Nephron (organoid): ENCODE measurements at regions not wholly inside any gene's neighbourhood (a gene's known extent, or its start where the extent isn't known, plus 50 kb on each side); places are given as distances from the start of the nearest gene placed in this dataset.

Experiments
- H3K27ac Mint-ChIP-seq, 3 experiments: 2 replicates each; pipeline ENCODE4 v1.8.0; 2020; ENCODE audit warnings: mixed read lengths in 3 of 3, mild to moderate bottlenecking in 2 of 3, moderate library complexity in 1 of 3
- H3K27me3 Mint-ChIP-seq: 2 replicates; pipeline ENCODE4 v1.8.0; 2021; ENCODE audit warnings: low read depth, mild to moderate bottlenecking, moderate library complexity, mixed read lengths
- H3K36me3 Mint-ChIP-seq: 2 replicates; pipeline ENCODE4 v1.8.0; 2020; ENCODE audit warnings: low read depth, mixed read lengths
- H3K4me1 Mint-ChIP-seq: 2 replicates; pipeline ENCODE4 v1.8.0; 2020; ENCODE audit warnings: mixed read lengths
- H3K4me3 Mint-ChIP-seq, 3 experiments: 2 replicates each; pipeline ENCODE4 v1.8.0; 2020; ENCODE audit warnings: mild to moderate bottlenecking in 3 of 3, mixed read lengths in 3 of 3, moderate library complexity in 2 of 3
- H3K9me3 Mint-ChIP-seq: 2 replicates; pipeline ENCODE4 v1.8.0; 2020; ENCODE audit warnings: mixed read lengths
- TF ChIP-seq, protein P1 (sequence below), 3 experiments: fragments of 200-600 bp; sonication (generic); IDR thresholded peaks; one replicate each; pipeline ENCODE4 v1.5.0; 2021; ENCODE audit warnings: antibody characterized with exemption in 3 of 3; ENCODE audit not compliant: unreplicated experiment in 3 of 3

DNA sequence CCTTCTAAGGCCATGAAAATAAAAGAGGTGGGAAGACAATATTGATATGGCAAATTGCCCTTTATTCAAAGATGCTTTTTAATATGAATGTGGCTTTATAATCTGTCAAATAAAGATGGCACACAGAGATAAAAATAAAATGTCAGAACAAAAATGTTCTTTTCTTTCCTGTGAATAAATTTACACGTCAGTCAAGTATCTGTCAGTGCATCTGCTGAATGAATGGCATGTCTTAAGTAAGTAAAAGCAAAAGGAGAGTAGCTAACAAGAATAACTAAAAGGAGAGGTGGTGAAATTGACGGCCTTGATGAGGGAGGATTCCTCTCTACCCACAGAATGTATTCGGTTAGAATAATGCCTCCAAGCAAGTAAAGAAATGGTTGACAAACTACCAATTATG, 1021.7 kb upstream of the GBE1 start:
- TF ChIP-seq, protein P1, sequence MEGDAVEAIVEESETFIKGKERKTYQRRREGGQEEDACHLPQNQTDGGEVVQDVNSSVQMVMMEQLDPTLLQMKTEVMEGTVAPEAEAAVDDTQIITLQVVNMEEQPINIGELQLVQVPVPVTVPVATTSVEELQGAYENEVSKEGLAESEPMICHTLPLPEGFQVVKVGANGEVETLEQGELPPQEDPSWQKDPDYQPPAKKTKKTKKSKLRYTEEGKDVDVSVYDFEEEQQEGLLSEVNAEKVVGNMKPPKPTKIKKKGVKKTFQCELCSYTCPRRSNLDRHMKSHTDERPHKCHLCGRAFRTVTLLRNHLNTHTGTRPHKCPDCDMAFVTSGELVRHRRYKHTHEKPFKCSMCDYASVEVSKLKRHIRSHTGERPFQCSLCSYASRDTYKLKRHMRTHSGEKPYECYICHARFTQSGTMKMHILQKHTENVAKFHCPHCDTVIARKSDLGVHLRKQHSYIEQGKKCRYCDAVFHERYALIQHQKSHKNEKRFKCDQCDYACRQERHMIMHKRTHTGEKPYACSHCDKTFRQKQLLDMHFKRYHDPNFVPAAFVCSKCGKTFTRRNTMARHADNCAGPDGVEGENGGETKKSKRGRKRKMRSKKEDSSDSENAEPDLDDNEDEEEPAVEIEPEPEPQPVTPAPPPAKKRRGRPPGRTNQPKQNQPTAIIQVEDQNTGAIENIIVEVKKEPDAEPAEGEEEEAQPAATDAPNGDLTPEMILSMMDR (IDR thresholded peaks at IDR 0.05; ENCODE audit: unreplicated experiment in 3 of 3): no peak
- Mint-ChIP-seq H3K4me1 (no peaks in the 10 kb centered on the region), H3K4me3 (no peak overlapping the region), H3K27me3 (no peaks in the 10 kb centered on the region), H3K36me3 (no peaks in the 10 kb centered on the region), H3K27ac (no peak overlapping the region), H3K9me3 (no peaks in the 10 kb centered on the region)

GRCh38 chr3:82773207-82773606, 1011.8 kb upstream of the GBE1 start:
- H3K27me3 Mint-ChIP-seq: no peaks in the 10 kb centered on the region
- no peaks in the 10 kb centered on the region for H3K9me3 Mint-ChIP-seq
- no peak overlapping the region for H3K27ac Mint-ChIP-seq
- H3K4me1 Mint-ChIP-seq: no peaks in the 10 kb centered on the region
- TF ChIP-seq, protein P1 (IDR thresholded peaks at IDR 0.05; ENCODE audit: unreplicated experiment in 3 of 3): no peak
- H3K36me3 Mint-ChIP-seq: no peaks in the 10 kb centered on the region
- H3K4me3 Mint-ChIP-seq: no peak overlapping the region

DNA sequence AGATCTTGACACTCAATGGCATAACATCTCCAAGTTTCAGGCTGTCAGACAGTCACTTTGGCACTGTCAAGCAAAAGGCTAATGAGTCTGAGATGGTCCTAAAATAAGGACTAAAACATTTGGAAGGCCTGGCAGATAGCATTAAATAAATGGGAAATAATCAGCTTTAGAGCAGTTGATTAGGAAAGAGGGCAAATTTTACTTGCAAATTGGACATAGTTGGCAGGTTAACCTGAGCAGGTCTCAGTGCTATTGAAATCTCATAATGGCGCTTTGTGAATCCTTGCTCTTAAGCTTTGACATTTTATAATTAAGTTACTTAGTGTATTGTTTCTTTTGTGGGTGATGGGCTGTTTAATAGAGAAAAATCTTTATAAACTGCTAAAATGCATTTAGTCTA, 1003.1 kb upstream of the GBE1 start:
- H3K9me3 Mint-ChIP-seq: no peaks in the 10 kb centered on the region
- TF ChIP-seq, protein P1 (IDR thresholded peaks at IDR 0.05; ENCODE audit: unreplicated experiment in 3 of 3): no peak
- H3K27ac Mint-ChIP-seq: no peak overlapping the region
- no peak overlapping the region for H3K4me3 Mint-ChIP-seq
- H3K36me3 Mint-ChIP-seq: no peaks in the 10 kb centered on the region
- no peaks in the 10 kb centered on the region for H3K27me3 Mint-ChIP-seq
- H3K4me1 Mint-ChIP-seq: no peaks in the 10 kb centered on the region

GRCh38 chr3:82761858-82762257, 1000.4 kb upstream of the GBE1 start:
- Mint-ChIP-seq H3K4me1 (no peaks in the 10 kb centered on the region), H3K27ac (no peak overlapping the region), H3K36me3 (no peaks in the 10 kb centered on the region), H3K9me3 (no peaks in the 10 kb centered on the region), H3K27me3 (no peaks in the 10 kb centered on the region), H3K4me3 (no peak overlapping the region)
- TF ChIP-seq, protein P1 (IDR thresholded peaks at IDR 0.05; ENCODE audit: unreplicated experiment in 3 of 3): no peak

DNA sequence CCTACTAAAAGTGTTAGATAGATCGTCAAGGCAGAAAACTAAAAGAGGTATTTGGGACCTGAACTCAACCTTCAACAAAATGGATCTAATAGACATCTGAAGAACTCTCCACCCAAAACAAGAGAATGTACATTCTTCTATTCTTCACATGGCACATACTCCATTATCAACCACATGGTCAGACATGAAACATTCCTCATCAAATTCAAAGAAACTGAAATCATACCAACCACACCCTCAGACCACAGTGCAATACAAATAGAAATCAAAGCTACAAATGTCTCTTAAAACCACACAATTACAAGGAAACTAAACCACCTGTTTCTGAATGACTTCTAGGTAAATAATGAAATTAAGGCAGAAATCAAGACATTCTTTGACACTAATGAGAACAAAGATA, 984.1 kb upstream of the GBE1 start:
- Mint-ChIP-seq H3K4me3 (no peak overlapping the region), H3K36me3 (no peaks in the 10 kb centered on the region), H3K9me3 (no peaks in the 10 kb centered on the region), H3K27ac (no peak overlapping the region), H3K4me1 (no peaks in the 10 kb centered on the region), H3K27me3 (no peaks in the 10 kb centered on the region)
- TF ChIP-seq, protein P1 (IDR thresholded peaks at IDR 0.05; ENCODE audit: unreplicated experiment in 3 of 3): no peak

DNA sequence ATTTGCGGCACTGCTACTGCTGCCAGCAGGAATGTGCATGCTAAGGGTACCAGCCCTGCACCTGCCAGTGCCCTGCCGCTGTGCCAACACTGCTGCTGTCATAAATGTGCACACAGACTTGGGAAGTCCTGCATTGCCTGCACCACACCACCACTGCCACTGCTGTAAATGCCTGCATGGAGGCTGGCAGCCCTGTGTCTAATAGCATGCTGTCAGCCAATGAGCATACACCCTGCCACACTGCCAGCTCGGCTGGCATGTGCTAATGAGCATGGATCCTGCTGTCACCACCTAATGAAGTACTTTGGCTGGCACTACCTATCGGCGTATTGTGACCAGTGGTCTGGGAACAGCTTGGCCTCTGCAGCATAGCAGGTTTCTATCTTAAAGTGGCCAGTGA, 981.8 kb upstream of the GBE1 start:
- TF ChIP-seq, protein P1 (IDR thresholded peaks at IDR 0.05; ENCODE audit: unreplicated experiment in 3 of 3): no peak
- no peak overlapping the region for H3K27ac Mint-ChIP-seq
- no peaks in the 10 kb centered on the region for H3K27me3 Mint-ChIP-seq
- no peak overlapping the region for H3K4me3 Mint-ChIP-seq
- H3K4me1 Mint-ChIP-seq: no peaks in the 10 kb centered on the region
- no peaks in the 10 kb centered on the region for H3K9me3 Mint-ChIP-seq
- H3K36me3 Mint-ChIP-seq: no peaks in the 10 kb centered on the region
